ENCODE measurements at regions not wholly inside any gene's neighbourhood (a gene's known extent, or its start where the extent isn't known, plus 50 kb on each side); places are given as distances from the start of the nearest gene placed in this dataset.

- no peak overlapping the region for H3K56ac ChIP-seq (replicated peaks; ENCODE audit: insufficient read length, low read depth, low read length)
- H4K20me1 ChIP-seq (replicated peaks in 1 of 2; ENCODE audit: control insufficient read depth in 1 of 2, insufficient read depth in 2 of 2, low read length in 2 of 2) = no peaks in the 10 kb centered on the region
- DNase-seq (ENCODE audit: low read depth in 1 of 2, low spot score in 2 of 2) = no peak
- H3K27me3 ChIP-seq (replicated peaks in 1 of 4; ENCODE audit: control insufficient read depth in 3 of 4, extremely low read depth in 1 of 4, insufficient read depth in 3 of 4, low read length in 3 of 4) = no peaks in the 10 kb centered on the region
- H3K4me2 ChIP-seq (ENCODE audit: insufficient read depth in 1 of 2, low read depth in 2 of 2, low read length in 2 of 2) = no peak overlapping the region
- no peaks in the 10 kb centered on the region for H3K36me3 ChIP-seq (ENCODE audit: control insufficient read depth in 2 of 4, insufficient read depth in 4 of 4, low read length in 3 of 4)
- H4K5ac ChIP-seq (ENCODE audit: insufficient read length, low read depth, low read length) = no peak overlapping the region
- no peak overlapping the region for H3K9ac ChIP-seq (replicated peaks in 1 of 4; ENCODE audit: extremely low read depth in 1 of 4, low read depth in 3 of 4, low read length in 3 of 4)
- no peak overlapping the region for H3K23ac ChIP-seq (ENCODE audit: insufficient read length)
- no peak overlapping the region for H3K4ac ChIP-seq (replicated peaks; ENCODE audit: insufficient read length, low read depth, low read length)
- POLR2A ChIA-PET (ENCODE audit: partially characterized antibody) = no interaction called here
- H3K4me1 ChIP-seq (replicated peaks in 1 of 4; ENCODE audit: control insufficient read depth in 3 of 4, insufficient read depth in 4 of 4, low read length in 3 of 4) = peaks cover 0 to 3% (median 1%) of the 10 kb centered on the region in 4 experiments; a peak in 2 of 7 replicates
- CTCF ChIA-PET (ENCODE audit: partially characterized antibody) = interaction anchor here (0.7 to 0.9 kb wide), 2 partner anchors 12 to 21 kb away, joined by 3 read pairs; no protein-coding TSS in a partner anchor
- H3K79me1 ChIP-seq (ENCODE audit: low read depth, low read length) = no peaks in the 10 kb centered on the region
- TF ChIP-seq CEBPB (IDR thresholded peaks at IDR 0.05; ENCODE audit: low read depth, low read length) = no peak
- no peak for TF ChIP-seq KDM4A (IDR thresholded peaks at IDR 0.05; ENCODE audit: low read depth, low read length, severe bottlenecking)
- TF ChIP-seq USF2 (IDR thresholded peaks at IDR 0.05; ENCODE audit: low read length) = no peak
- TF ChIP-seq EGR1 (IDR thresholded peaks at IDR 0.05; ENCODE audit: borderline replicate concordance, low read depth, low read length) = no peak
- no peak for TF ChIP-seq BRCA1 (IDR thresholded peaks at IDR 0.05; ENCODE audit: low read depth, low read length)
- no peak for TF ChIP-seq JUND (IDR thresholded peaks at IDR 0.05; ENCODE audit: low read length)
- TF ChIP-seq ZNF274 (IDR thresholded peaks at IDR 0.05; ENCODE audit: borderline replicate concordance, extremely low read depth, low read length) = no peak
- TF ChIP-seq SP1 (IDR thresholded peaks at IDR 0.05; ENCODE audit: low read depth, low read length) = no peak
- no peak for TF ChIP-seq NANOG (IDR thresholded peaks at IDR 0.05; ENCODE audit: insufficient read depth, low read depth, low read length, poor library complexity, severe bottlenecking)
- TF ChIP-seq E2F6 (IDR thresholded peaks at IDR 0.05) = no peak
- no peak for TF ChIP-seq CTBP2 (IDR thresholded peaks at IDR 0.05; ENCODE audit: borderline replicate concordance, insufficient read depth, insufficient read length, low read length)
- H3K23me2 ChIP-seq (ENCODE audit: low read depth, low read length) = no peaks in the 10 kb centered on the region
- no peak overlapping the region for H2AFZ ChIP-seq (ENCODE audit: low read length)
- no peak overlapping the region for H4K8ac ChIP-seq (ENCODE audit: extremely low read depth, insufficient read depth, low read length)
- H2AK5ac ChIP-seq (ENCODE audit: low read depth, low read length) = no peak overlapping the region
- no peak for FAIRE-seq
- no peak overlapping the region for H4K91ac ChIP-seq (replicated peaks; ENCODE audit: insufficient read length, low read length)
- no peak overlapping the region for H2BK15ac ChIP-seq (ENCODE audit: low read length)
- H3K79me2 ChIP-seq (ENCODE audit: control insufficient read depth in 1 of 2, insufficient read depth in 2 of 2, low read length in 2 of 2) = no peaks in the 10 kb centered on the region
- H3K18ac ChIP-seq (ENCODE audit: extremely low read depth, low read length) = no peak overlapping the region
- H2BK20ac ChIP-seq (ENCODE audit: low read length) = no peak overlapping the region
- 88% methylated on average over 5 of the region's 5 CpGs; no CpG with 5 or more reads in 1 of the 2 experiments for whole genome bisulfite sequencing, 2 experiments (ENCODE audit: extremely low coverage in 1 of 2, insufficient coverage in 1 of 2, insufficient read length in 1 of 2, insufficient replicate concordance in 2 of 2, low coverage in 1 of 2, low lambda C conversion rate in 2 of 2, missing lambda C conversion rate in 1 of 2)
- no peak overlapping the region for H2BK120ac ChIP-seq (replicated peaks; ENCODE audit: low read depth, low read length)
- H3K9me3 ChIP-seq (ENCODE audit: insufficient read depth in 2 of 2, low read depth in 1 of 2, low read length in 1 of 2) = no peaks in the 10 kb centered on the region
- H2BK5ac ChIP-seq (ENCODE audit: low read depth, low read length) = no peak overlapping the region
- H2BK12ac ChIP-seq (ENCODE audit: low read depth, low read length) = no peak overlapping the region
- H3K27ac ChIP-seq (ENCODE audit: low read depth, low read length) = no peak overlapping the region
- no peak overlapping the region for H3K4me3 ChIP-seq (ENCODE audit: extremely low read depth in 1 of 4, insufficient read depth in 2 of 4, low read depth in 3 of 4, low read length in 4 of 4)
- no peak overlapping the region for H3K14ac ChIP-seq (ENCODE audit: insufficient read length)
Observed at GRCh38 chr1:162944974-162945674, 84.1 kb upstream of the CCDC190 start.
